GM19240 (cell line): ENCODE measurements at regions not wholly inside any gene's neighbourhood (a gene's known extent, or its start where the extent isn't known, plus 50 kb on each side); places are given as distances from the start of the nearest gene placed in this dataset.

Experiments
- DNase-seq: peaks from one replicate; pipeline ENCODE4 v3.0.0; 2011; ENCODE audit warnings: low spot score; ENCODE audit not compliant: insufficient read length

- no peak for DNase-seq
Observed at GRCh38 chr21:41593051-41593759, 85.2 kb upstream of the TMPRSS2 start.

GRCh38 chr21:41589620-41590175 lies 81.7 kb upstream of the TMPRSS2 start:
- no peak for DNase-seq

GRCh38 chr21:41589131-41589530 lies 81.2 kb upstream of the TMPRSS2 start:
- no peak for DNase-seq

- no peak for DNase-seq
Observed at GRCh38 chr21:41585199-41585994, 77.4 kb upstream of the TMPRSS2 start.

GRCh38 chr21:41584603-41585176 lies 76.7 kb upstream of the TMPRSS2 start:
- no peak for DNase-seq

GRCh38 chr21:41583274-41583790 lies 75.4 kb upstream of the TMPRSS2 start:
- no peak for DNase-seq

- DNase-seq: no peak
Observed at GRCh38 chr21:41582866-41583265, 74.9 kb upstream of the TMPRSS2 start.

GRCh38 chr21:41582298-41582840 lies 74.4 kb upstream of the TMPRSS2 start:
- DNase-seq: no peak

GRCh38 chr21:41581592-41582228 lies 73.8 kb upstream of the TMPRSS2 start:
- DNase-seq: no peak

- DNase-seq: no peak
Observed at GRCh38 chr21:41580758-41581554, 73.0 kb upstream of the TMPRSS2 start.

- no peak for DNase-seq
Observed at GRCh38 chr21:41579692-41580091, 71.7 kb upstream of the TMPRSS2 start.

- no peak for DNase-seq
Observed at GRCh38 chr21:41578716-41579115, 70.8 kb upstream of the TMPRSS2 start.

GRCh38 chr21:41578083-41578482 lies 70.1 kb upstream of the TMPRSS2 start:
- no peak for DNase-seq

GRCh38 chr21:41576013-41576615 lies 68.2 kb upstream of the TMPRSS2 start:
- DNase-seq: no peak

- DNase-seq: no peak
Observed at GRCh38 chr21:41573902-41574690, 66.1 kb upstream of the TMPRSS2 start.

- no peak for DNase-seq
Observed at GRCh38 chr21:41571938-41572510, 64.1 kb upstream of the TMPRSS2 start.

- DNase-seq: peak; percentile 29
Observed at GRCh38 chr21:41570791-41571355, 62.9 kb upstream of the TMPRSS2 start.

GRCh38 chr21:41568606-41569385 lies 60.8 kb upstream of the TMPRSS2 start:
- DNase-seq: no peak
